Stimulated activated CD8-positive, alpha-beta memory T cell treated with anti-CD3 and anti-CD28 coated beads, Interleukin-12 subunit alpha, Interleukin-12 subunit beta, amount 100 ng/mL, for 24 hours (primary cell): ENCODE measurements at regions not wholly inside any gene's neighbourhood (a gene's known extent, or its start where the extent isn't known, plus 50 kb on each side); places are given as distances from the start of the nearest gene placed in this dataset.

Experiments used
- DNase-seq: peaks from one replicate; pipeline ENCODE4 v3.0.0-alpha.2; 2020; ENCODE audit errors: extremely low read depth

DNA sequence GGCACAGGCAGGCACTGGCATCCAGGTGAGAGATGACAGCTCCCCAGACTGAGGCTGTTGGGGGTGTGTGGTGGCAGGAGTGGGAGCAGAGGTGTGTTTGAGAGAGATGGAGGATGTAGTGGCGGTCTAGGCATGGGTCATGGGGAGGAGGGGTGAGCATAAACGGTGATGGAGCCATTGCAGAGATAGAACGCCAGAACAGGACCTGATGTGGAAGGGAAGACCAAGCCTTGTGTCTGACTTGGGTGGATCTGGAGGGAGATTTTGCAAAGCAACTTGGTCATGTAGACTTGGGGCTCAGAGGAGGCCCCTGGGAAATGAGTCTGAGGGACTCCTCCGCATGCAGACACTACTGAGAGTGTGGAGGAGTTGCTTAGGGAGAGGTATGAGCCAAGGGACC lies 50.0 kb upstream of the CLDN5 start:
- DNase-seq, result no peak

DNA sequence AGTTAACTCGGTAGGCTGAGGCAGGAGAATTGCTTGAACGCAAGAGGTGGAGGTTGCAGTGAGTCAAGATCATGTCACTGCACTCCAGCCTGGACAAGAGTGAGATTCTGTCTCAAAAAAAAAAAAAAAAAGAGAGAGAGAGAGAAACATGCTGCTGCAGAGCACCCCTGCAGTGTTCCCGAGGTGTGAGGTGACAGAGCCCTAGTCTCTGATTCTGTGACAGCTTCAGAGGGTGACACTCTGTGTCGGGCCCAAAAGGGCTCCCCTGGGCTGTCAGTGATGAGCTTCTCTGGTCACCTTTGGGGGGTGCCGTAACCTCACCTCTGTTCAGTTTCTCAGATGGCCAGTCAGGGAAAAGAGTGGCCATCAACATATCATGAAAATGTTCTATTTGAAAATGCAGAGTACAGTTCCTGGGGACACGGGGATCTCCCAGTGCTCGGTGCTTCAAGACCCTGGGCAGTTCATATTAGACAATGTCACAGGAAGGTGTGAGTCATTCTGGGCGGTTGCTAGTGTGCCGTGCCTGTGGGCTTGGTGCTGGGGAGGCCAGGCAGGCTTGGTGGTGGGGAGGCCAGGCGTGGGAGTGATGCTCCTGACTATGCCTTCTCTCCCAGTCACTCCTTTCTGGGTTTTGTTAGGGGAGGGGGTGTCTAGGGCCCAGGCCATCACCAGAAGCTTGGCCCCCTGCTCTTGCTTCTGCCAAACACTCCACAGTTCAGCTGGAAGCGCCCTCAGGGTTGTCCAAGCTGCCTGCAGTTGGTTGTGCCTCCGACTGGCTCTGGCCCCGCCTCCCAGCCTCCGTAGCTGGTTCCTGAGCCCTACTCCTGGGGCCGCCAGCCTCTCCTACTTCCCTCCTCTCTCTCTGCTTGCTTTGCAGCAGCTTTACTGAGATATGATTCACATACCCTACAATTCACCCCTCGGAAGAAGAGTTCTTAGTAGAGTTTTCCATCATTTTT lies 52.5 kb upstream of the CLDN5 start:
- DNase-seq, result peak; percentile 38

GRCh38 chr22:19577422-19577966 lies 53.3 kb upstream of the CLDN5 start:
- DNase-seq, result no peak

DNA sequence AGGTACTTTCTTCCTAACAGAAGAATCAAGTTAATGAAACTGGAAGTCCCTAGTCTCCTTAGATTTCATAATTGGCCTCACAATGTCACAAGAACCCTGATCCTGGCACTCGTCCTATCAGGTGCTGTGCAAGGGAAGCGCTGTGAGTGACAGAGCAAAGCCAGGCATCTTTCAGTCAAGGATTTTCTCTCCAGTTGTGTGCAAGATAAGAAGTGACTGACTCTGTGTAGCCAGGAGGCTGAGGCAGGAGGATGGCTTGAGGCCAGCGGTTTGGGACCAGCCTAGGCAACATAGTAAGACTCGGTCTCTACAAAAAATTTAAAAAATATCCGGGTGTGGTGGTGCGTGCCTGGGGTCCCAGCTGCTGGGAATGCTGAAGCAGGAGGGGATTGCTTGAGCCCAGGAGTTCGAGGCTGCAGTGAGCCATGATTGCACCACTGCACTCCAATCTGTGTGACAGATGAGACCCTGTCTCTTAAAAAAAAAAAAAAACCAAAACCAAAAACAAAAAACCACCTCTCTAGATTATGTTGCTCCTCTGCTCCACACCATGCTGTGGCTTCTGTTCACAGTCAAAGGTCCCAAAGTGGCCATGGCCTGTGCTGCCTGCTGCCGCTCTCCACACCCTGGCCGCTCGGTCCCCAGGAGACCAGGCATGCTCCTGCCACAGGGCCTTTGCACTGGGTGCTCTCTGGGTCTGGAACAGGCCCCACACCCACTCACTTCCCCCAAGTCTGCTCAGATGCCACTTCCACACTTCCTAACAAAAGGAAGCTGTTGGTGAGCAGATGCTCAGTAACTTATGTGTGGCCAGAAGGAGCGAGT lies 54.2 kb upstream of the CLDN5 start:
- no peak for DNase-seq

DNA sequence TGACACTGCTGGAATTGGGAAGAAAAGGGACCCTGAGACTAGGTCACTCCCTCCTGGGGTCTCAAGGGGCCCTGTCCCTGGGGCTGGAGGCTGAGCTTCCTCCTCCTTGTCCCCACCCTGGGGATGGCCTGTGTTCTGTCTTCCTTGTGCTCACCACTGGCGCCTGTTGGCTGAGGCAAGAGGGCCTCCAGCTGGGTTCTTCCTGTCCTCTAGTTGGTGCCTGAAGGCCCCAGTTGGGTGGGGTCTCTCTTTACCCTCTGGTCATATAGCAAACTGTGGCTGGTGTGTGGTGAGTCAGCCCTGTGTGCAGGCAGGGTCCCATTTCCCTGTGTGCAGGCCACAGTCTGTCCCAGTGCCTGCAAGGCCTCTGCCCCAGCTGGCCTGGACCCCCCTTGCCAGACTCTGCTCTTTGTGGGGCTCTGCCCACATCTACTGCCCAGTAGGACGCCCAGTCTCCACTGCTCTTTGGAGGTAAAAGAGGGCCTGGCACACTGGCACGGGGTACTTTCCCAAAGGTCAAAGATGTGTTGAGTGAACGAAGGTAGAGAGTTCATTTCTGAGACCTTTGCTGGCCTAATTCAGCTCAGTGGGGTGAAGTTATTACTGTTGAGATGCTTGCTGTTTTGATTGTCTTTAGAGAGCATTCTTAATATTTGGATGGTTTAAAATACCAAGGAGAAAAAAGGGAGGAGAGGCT lies 55.1 kb upstream of the CLDN5 start:
- no peak for DNase-seq

GRCh38 chr22:19579880-19580279 lies 55.7 kb upstream of the CLDN5 start:
- no peak for DNase-seq

- no peak for DNase-seq
These were observed 56.2 kb upstream of the CLDN5 start for GRCh38 chr22:19580291-19580890.

DNA sequence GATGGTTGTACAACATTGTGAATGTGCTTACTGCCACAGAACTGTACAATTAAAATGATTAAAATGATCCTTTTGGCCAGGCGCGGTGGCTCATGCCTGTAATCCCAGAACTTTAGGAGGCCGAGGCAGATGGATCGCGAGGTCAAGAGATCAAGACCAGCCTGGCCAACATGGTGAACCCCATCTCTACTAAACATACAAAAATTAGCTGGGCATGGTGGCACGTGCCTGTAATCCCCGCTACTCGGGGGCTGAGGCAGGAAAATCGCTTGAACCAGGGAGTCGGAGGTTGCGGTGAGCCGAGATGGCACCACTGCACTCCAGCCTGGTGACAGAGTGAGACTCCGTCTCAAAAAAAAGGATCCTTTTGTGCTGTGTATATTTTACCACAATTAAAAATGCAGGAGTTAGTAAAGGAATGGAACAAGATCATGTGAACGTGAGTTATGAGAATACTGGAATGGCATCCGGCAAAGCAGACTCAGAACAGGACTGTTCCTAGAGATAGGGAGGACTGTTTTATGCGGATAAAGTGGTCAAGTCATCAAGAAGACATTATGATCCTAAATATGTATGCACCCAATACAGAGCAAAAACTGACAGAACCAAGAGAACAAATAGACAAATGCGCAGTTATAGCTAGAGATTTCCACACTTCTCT lies 58.0 kb upstream of the CLDN5 start:
- no peak for DNase-seq

DNA sequence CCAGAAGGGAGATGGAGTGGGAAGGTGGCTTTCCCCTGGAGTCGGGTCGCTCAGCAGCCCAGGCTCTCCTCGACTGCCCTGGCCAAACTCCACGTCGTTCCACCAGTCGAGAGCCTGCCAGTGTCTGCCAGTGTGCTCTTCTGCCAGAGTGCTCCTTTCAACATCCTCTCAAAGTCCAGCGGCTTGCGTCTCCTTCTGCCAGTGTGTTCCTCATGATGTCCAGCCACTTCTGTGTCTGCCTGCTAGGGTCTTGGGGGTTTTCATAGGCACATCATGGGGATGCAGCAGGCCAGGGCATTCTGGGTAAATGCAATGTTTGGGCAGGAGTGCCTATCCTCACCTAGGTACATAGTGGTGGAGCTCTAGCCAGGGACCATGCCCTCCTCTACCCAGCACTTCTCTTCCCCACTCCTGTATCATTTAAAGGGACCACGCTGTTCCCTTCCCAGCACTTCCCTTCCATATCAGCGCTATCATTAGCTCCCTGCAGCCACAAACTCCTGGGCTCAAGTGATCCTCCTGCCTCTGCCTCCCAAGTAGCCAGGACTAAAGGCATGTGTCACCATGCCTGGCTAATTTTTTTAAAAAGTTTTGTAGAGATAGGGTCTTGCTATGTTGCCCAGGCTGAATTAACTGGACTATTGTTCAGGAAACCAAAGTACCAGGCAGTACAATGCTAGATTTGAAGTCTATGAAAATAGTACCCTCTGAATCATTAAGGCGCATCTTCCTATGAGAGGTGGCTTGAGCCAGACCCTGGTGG lies 62.9 kb upstream of the CLDN5 start:
- DNase-seq, result no peak

DNA sequence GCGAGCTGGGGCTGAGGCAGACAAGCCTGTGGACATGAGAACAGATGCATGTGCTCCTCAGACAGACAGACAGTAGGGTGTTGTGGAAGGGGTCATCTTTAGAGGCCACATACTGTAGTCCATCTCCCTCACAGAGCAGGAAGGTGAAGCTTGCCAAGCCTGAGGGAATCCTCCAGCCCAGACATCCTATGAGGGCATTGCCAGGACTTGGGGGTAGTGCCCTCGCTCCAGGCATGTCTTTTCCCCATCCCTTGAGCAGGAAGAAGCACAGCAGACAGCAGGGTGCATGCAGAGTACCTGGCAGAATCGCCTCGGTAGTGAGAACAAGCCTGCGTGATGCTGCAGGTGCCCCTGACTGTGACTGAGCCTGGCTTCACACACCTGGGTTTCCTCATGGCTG lies 66.5 kb upstream of the CLDN5 start:
- DNase-seq, result no peak

- DNase-seq, result no peak
These were observed 67.4 kb upstream of the CLDN5 start for GRCh38 chr22:19591568-19591967.

- DNase-seq, result no peak
These were observed 68.3 kb upstream of the CLDN5 start for GRCh38 chr22:19592464-19592863.

DNA sequence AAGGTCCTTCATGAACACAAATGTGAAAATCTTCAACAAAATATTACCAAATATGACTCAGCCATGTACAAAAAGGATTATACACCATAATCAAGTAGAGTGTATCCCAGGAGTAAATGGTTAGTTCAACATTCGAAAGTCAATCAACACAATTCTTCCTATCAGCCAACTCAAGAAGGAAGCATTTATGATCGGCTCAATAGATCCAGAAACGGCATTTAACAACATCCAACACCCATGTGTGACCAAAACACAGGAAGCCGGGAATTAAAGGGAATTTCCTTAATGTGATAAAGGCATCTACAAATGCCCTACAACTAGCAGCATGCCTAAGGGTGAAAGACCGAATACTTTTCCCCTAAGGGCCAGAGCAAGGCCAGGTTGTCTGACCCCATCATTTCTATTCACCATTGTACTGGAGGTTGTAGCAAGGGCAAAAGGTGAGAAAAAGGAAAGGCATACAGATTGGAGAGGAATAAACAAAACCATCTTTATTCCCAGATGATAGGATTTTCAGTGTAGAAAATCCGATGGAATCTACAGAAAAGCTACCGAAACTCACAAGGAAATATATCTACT lies 69.9 kb upstream of the CLDN5 start:
- DNase-seq, result no peak

DNA sequence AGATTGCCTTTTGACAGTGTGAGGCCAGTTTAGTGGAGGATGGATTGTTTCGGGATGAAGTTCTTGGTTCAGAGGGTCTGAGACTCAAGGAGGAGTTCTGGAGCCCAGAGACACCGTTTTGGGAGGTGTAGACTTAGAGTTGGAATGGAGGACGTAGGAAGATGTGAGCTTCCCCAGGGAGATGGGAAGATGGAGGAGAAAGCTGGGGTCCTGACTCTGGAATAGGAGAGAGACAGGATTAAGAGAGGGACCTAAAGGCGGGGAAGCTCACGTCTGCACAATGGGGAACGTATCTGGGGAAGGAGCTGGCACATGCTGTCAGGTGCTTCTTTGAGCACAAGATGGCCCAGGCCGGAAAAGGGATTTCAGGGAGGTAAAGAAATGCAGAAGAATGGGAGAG lies 71.3 kb upstream of the CLDN5 start:
- DNase-seq, result no peak

GRCh38 chr22:19596680-19597398 lies 72.6 kb upstream of the CLDN5 start:
- no peak for DNase-seq

- DNase-seq, result no peak
These were observed 73.2 kb upstream of the CLDN5 start for GRCh38 chr22:19597399-19597735.

DNA sequence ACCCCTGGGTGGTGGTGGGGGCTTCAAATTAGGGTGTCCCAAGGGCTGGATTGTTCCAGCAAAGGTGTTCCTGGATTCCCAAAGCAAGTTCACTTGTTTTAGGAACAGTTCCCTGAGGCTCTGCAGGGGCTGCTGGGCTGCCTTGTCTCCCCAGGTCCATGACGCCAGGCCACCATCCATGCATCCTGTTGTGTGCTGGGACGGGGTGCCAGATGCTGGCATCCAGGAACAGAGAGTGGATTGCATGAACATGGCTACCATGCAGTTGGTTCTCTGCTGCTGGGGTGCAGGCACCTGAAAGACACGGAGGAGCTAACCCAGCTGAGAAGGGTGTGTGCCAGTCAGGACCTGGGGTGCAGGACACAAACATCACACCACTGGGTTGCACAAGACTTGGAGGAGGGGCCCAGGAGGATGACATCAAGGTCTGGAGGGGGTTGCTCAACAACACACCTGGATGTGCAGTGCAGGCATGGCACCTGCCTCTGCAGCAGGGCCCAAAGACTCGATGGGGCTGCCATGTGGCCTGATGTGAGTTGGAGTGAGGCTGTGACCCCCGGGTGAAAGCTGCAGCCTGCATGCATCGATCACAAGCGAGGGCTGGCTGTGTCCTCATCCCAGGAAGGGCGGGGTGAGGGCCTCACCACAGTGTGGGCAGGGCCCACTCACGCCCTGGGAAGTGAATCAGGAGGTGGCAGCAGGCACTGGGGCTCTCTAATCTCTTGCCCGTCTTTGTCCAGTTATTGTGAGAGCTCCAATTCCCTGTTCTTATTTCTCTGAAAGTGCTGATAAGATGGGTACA lies 74.0 kb upstream of the CLDN5 start:
- no peak for DNase-seq

GRCh38 chr22:19599004-19599403 lies 74.8 kb upstream of the CLDN5 start:
- no peak for DNase-seq
